ENCODE measurements at regions not wholly inside any gene's neighbourhood (a gene's known extent, or its start where the extent isn't known, plus 50 kb on each side); places are given as distances from the start of the nearest gene placed in this dataset.

GRCh38 chr16:80034948-80035663 is 434.6 kb upstream of the MAF start:
- no peak for DNase-seq

DNA sequence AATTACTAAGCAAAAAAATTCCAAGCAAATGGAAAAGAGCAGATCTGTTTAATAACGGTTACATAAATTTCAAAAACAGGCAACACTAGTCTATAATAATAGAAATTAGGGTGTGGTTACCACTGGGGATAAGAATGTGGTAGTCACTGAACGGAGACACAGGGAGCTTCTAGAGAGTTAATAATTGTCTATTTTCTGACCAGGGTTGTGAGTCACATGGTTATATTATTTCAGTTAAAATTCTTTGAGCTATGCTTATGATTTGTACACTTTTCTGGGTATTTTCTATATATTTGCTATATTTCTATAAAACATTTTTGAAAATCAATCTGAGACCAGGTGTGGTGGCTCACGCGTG is 433.9 kb upstream of the MAF start:
- DNase-seq, result no peak

- DNase-seq, result no peak
Observed at GRCh38 chr16:80033783-80034468, 433.4 kb upstream of the MAF start.

DNA sequence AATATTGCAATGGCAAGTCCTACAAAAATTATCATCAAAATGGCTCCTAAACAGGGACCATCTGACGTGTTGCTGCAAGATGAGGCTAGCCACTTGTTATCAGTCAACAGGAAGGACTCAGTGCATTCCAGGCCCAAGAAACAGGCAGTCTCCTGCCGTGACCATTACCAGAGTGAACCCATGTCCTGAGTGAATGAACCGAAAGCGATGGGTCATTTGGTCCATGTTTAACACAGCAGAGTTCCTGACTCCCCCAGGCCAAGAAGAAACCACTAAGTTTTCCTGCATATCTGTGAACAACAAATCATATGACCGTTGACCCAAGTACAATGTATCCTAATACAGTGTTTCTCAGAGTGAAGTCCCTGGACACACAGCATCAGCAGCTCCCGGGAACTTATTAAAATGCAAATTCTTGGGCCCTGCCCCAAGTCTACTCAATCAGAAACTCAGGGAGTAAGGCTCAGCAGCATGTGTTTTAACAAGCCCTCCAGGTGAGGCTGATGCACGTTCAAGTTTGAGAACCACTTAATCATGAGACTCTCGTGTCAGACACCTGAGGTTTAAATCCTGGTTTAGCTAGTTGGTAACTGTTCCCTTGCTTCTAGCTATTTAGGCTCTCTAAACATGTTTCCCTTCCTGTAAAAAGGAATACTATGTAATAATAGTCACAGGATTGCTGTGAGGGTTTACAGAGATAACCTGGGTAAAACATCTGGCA is 429.4 kb upstream of the MAF start:
- no peak for DNase-seq

GRCh38 chr16:80029381-80029630 is 428.8 kb upstream of the MAF start:
- no peak for DNase-seq

- no peak for DNase-seq
Observed at GRCh38 chr16:80028581-80029380, 428.2 kb upstream of the MAF start.

GRCh38 chr16:80027007-80027965 is 426.7 kb upstream of the MAF start:
- DNase-seq, result no peak

DNA sequence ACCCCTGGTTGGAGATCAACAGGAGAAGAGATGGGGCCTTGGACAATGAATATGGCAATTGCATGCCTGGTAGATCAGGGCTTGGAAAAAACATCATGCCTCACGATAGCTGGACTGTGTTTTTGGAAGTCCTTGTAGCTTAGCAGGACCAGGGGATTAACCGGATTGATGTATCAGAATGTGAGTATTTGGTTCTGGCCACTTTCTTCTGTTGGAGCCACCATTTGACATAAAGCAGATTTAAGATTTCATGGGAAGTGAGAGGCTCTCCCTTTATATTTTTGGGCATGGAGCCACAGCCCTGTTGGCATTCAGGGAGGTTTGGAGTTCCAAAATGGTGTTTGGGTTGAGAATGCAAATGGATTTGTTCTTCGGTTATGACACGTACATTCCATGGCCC is 424.7 kb upstream of the MAF start:
- DNase-seq, result no peak

GRCh38 chr16:80024443-80024842 is 423.9 kb upstream of the MAF start:
- no peak for DNase-seq

GRCh38 chr16:80023865-80024264 is 423.3 kb upstream of the MAF start:
- DNase-seq, result no peak

- no peak for DNase-seq
Observed at GRCh38 chr16:80019395-80019794, 418.9 kb upstream of the MAF start.

DNA sequence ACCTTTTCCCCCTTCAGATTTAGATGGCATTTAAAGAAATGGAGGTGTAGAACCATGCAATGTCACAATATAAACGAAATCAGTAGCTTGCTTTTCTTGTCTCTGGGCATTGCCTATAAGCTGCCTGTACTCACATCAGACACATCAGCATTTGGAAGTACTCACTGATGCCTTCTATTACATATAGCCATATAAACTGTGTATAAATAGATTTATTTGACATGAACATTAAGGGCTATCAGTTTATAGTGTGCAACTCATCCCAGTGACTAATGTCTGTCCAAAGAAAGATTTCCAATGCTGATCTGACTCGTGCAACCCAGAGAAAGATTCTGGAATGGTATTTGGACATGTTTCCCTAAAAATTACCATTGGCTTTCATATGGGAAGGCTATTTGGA is 417.9 kb upstream of the MAF start:
- DNase-seq, result no peak

GRCh38 chr16:80016731-80017326 is 416.3 kb upstream of the MAF start:
- no peak for DNase-seq

- DNase-seq, result no peak
Observed at GRCh38 chr16:80015566-80015965, 415.0 kb upstream of the MAF start.

DNA sequence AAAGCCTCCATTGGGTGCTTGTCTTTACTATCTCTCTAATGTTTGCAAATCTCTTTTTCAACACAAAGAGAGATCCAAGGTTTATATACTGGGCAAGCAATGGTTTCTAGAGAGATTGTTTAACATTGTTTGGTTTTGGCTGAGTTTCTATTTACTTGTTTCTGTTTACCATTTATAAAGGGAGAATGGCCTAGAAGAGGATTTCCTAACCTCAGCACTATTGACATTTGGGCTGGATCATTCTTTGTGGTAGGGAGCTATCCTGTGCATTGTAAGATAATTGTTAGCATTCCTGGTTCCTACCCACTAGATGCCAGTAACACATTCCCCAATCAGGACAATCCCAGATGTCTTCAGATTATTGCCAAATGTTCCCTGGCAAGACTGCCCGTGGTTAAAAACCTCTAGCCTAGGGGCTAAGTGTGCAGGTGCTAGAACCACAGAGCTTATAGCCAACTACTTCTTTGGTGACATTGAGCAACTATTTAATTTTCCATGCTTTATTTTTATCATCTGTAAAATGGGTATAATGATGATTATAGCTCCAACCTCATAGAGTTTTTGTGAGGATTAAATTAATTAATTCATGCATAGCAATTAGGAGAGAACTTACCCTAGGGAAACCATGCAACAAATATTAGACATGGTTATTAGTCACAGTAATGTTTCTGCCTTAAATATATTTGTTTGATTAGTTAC is 413.9 kb upstream of the MAF start:
- no peak for DNase-seq

DNA sequence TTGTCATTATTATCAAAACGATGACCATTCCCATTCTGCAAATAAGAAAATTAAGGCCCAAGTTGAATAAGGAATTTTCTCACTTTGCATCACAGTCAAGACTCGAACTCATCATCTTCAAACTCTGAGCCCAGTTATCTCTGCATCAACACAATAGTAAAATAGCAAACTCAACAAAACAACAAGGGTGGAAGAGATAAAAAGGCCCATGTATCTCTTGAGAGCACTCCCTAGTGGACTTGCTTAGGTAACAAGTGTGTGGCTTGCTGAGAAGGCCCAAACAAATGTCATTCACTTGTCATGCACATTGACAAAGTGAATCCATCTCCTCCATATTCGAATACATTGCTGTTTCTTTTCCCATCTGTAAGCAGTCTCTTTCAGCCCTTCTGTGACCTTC is 412.0 kb upstream of the MAF start:
- DNase-seq, result no peak

DNA sequence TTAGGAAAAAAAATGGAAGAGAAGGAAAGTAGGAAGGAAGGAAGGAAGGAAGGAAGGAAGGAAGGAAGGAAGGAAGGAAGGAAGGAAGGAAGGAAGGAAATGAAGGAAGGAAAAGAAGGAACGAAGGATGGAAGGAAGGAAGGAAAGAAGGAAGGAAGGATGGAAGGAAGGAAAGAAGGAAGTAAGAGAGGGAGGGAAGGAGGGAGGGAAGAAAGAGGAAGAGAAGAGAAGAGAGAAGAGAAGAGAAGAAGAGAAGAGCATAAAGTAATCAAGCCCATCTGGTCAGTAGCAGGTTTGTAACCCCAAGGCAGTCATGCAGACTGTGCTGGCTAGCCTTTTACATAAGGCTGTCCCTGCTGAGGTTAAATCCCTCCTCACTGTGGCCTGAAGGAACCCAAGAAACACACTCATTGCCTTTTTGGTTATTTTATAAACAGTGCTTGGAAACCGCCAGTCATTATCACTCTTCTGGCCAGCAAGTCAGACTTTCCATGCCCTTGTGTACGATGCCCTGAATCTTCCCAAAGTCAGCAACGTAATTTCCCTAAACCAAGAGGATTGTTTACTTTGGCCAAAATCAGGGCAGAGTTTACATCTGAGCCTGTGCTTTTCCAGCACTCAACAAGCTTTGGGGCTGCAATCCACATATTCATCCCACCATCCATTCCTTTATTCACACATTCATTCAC is 409.6 kb upstream of the MAF start:
- no peak for DNase-seq

DNA sequence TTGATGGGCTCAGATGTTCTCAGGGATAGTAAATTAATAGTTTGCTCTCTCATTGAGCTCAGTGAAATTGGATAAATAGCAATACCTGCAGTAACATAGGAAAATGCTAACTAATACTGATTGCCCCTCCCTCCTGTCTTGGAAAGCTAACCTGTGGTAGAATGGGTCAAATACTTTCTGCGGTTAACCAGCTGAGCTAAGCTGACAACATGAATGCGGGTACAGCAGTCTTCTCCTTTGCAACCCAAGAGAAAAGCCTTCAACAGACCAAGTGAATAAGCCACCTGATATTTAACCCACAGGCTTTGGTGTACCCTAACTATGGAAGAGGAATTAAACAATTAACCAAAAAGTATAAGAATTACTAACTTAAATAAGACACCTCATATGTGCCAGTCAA is 408.3 kb upstream of the MAF start:
- DNase-seq, result no peak

- no peak for DNase-seq
Observed at GRCh38 chr16:80007231-80007630, 406.7 kb upstream of the MAF start.
